ENCODE measurements at regions not wholly inside any gene's neighbourhood (a gene's known extent, or its start where the extent isn't known, plus 50 kb on each side); places are given as distances from the start of the nearest gene placed in this dataset.

DNA sequence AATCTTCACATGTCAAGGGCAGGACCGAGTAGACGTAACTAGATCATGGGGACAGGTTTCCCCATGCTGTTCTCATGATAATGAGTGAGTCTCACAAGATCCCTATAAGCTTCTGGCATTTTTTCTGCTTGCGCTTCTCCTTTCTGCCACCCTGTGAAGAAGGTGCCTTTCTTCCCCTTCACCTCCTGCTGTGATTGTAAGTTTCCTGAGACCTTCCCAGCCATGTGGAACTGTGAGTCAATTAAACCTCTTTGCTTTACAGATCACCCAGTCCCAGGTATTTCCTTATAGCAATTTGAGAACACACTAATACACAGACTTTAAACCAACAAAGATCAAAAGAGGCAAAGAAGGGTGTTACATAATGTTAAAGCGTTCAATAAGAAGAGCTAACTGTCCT lies 156.6 kb upstream of the UBE2E2 start (continued):
- TF ChIP-seq FOXP4 (CRISPR knock-in tag; IDR thresholded peaks at IDR 0.05), result no peak
- TF ChIP-seq, protein P1, sequence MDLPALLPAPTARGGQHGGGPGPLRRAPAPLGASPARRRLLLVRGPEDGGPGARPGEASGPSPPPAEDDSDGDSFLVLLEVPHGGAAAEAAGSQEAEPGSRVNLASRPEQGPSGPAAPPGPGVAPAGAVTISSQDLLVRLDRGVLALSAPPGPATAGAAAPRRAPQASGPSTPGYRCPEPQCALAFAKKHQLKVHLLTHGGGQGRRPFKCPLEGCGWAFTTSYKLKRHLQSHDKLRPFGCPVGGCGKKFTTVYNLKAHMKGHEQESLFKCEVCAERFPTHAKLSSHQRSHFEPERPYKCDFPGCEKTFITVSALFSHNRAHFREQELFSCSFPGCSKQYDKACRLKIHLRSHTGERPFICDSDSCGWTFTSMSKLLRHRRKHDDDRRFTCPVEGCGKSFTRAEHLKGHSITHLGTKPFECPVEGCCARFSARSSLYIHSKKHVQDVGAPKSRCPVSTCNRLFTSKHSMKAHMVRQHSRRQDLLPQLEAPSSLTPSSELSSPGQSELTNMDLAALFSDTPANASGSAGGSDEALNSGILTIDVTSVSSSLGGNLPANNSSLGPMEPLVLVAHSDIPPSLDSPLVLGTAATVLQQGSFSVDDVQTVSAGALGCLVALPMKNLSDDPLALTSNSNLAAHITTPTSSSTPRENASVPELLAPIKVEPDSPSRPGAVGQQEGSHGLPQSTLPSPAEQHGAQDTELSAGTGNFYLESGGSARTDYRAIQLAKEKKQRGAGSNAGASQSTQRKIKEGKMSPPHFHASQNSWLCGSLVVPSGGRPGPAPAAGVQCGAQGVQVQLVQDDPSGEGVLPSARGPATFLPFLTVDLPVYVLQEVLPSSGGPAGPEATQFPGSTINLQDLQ (CRISPR knock-in tag; IDR thresholded peaks at IDR 0.05), result no peak

DNA sequence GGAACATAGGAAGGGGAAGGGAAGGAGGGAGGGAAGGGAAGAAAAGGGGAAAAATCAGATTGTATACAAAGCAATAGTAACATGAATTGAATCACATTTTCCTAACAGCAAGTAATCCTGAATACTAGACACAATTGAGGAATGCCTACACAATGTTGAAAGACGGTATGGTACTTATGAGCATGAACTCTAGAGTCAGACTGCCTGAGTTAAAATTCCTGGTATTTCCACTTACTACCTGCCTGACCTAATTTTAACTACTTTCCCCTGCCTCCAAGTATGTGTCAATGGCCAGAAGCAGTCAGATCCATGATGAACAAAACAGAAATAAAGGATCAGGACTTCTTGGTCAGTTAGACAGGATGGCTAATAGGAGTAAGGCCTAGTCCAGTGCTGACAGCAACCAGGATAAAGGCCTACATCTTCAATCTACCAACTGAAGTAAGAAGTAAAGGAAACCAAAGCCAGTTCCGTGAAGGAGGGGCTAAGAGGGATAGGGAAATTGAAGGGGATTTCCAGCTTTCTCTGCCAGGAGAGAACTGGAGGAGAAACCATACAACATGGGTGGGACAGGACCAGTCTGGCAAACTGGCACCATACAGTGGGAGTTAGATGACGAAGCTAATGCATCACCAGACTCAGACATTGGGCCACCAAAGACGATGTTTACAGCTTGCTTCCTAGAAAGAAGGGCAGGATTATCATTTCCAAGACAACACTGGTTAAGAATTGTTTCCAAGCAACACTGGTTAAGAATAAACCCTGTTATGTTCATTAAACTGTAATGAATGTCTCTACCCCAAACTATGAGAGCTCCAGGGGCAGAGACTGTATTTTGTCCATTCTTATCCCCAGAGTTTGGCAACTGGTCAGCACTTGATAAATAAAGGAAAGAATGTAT lies 151.6 kb upstream of the UBE2E2 start:
- H3K27me3 ChIP-seq (ENCODE audit: control insufficient read depth in 1 of 2, insufficient read depth in 2 of 2, low read length in 2 of 2), result no peaks in the 10 kb centered on the region
- 0% methylated on average over 4 of the region's 4 CpGs for WGBS (ENCODE audit: low lambda C conversion rate)
- FAIRE-seq, result no peak
- no peaks in the 10 kb centered on the region for H3K36me3 ChIP-seq (replicated peaks in 1 of 2; ENCODE audit: control insufficient read depth in 1 of 2, insufficient read depth in 2 of 2, low read length in 2 of 2)
- no peak for DNase-seq (ENCODE audit: low spot score)
- H3K79me2 ChIP-seq (ENCODE audit: insufficient read depth, low read length), result no peaks in the 10 kb centered on the region
- H3K4me3 ChIP-seq (replicated peaks in 1 of 3; ENCODE audit: insufficient read depth in 1 of 3, low read depth in 2 of 3, low read length in 3 of 3), result no peak overlapping the region
- no peaks in the 10 kb centered on the region for H4K20me1 ChIP-seq (ENCODE audit: insufficient read depth, low read length)
- ChIA-PET POLR2A (no interaction called here), CTCF (ENCODE audit: low intra/inter-chr PET ratio, low total read pairs) (no interaction called here)
- intact Hi-C loops (cut with micrococcal nuclease; ENCODE audit: unreplicated experiment), result no loop called here
- in situ Hi-C loops (cut with HindIII; ENCODE audit: extremely low pct_ligation_motif_present, low pct_unique_long_range_greater_than_20kb), result no loop called here
- H3K27ac ChIP-seq (ENCODE audit: extremely low read length, insufficient read depth, low read length), result no peak overlapping the region
- ATAC-seq, result no peak
- H3K9me3 ChIP-seq (ENCODE audit: low read length), result no peaks in the 10 kb centered on the region
- H3K4me2 ChIP-seq (ENCODE audit: low read depth, low read length), result no peak overlapping the region
- H3K9ac ChIP-seq (ENCODE audit: insufficient read depth, low read depth, low read length), result no peak overlapping the region
- no peaks in the 10 kb centered on the region for H3K4me1 ChIP-seq (ENCODE audit: insufficient read depth, low read length)
- H2AFZ ChIP-seq (ENCODE audit: low read length), result no peak overlapping the region
- BruUV-seq (replicated peaks), result no TSS peak
- TF ChIP-seq NR1H2 (CRISPR knock-in tag; IDR thresholded peaks at IDR 0.05; ENCODE audit: borderline replicate concordance, low read depth) (no peak), CCDC6 (CRISPR knock-in tag; IDR thresholded peaks at IDR 0.05) (no peak), THAP9 (CRISPR knock-in tag; IDR thresholded peaks at IDR 0.05; ENCODE audit: borderline replicate concordance) (no peak), ZFP62 (CRISPR knock-in tag; IDR thresholded peaks at IDR 0.05) (no peak), SMAD9 (CRISPR knock-in tag; IDR thresholded peaks at IDR 0.05) (no peak), JUN (CRISPR knock-in tag; IDR thresholded peaks at IDR 0.05) (no peak), TBX2 (CRISPR knock-in tag; IDR thresholded peaks at IDR 0.05; ENCODE audit: borderline replicate concordance) (no peak), TEF (CRISPR knock-in tag; IDR thresholded peaks at IDR 0.05) (no peak)
- TF ChIP-seq, protein P2, sequence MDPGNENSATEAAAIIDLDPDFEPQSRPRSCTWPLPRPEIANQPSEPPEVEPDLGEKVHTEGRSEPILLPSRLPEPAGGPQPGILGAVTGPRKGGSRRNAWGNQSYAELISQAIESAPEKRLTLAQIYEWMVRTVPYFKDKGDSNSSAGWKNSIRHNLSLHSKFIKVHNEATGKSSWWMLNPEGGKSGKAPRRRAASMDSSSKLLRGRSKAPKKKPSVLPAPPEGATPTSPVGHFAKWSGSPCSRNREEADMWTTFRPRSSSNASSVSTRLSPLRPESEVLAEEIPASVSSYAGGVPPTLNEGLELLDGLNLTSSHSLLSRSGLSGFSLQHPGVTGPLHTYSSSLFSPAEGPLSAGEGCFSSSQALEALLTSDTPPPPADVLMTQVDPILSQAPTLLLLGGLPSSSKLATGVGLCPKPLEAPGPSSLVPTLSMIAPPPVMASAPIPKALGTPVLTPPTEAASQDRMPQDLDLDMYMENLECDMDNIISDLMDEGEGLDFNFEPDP (CRISPR knock-in tag; conservative IDR thresholded peaks at IDR 0.05), result no peak

Measured in HepG2 (cell line).